ENCODE measurements at regions not wholly inside any gene's neighbourhood (a gene's known extent, or its start where the extent isn't known, plus 50 kb on each side); places are given as distances from the start of the nearest gene placed in this dataset.

DNA sequence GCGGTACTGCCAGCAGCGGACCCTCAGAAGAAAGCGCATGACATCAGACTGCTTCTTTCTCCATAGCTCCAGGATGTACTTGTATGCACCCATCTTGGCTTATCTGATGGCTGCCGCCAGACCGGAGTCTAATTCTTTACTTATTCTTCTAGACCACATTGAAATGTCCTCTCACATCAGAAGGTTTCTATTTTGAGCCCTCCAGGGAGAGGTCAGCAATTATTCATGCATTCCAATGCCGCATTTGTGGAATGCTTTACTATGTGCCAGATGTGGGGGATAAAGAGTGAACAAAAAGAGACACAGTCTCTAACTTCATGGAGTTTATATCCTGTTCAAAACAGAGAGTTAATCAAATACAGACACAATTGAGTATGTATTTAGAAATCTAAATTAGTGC lies 230.1 kb downstream of the MIAT start:
- TF ChIP-seq, protein P1, sequence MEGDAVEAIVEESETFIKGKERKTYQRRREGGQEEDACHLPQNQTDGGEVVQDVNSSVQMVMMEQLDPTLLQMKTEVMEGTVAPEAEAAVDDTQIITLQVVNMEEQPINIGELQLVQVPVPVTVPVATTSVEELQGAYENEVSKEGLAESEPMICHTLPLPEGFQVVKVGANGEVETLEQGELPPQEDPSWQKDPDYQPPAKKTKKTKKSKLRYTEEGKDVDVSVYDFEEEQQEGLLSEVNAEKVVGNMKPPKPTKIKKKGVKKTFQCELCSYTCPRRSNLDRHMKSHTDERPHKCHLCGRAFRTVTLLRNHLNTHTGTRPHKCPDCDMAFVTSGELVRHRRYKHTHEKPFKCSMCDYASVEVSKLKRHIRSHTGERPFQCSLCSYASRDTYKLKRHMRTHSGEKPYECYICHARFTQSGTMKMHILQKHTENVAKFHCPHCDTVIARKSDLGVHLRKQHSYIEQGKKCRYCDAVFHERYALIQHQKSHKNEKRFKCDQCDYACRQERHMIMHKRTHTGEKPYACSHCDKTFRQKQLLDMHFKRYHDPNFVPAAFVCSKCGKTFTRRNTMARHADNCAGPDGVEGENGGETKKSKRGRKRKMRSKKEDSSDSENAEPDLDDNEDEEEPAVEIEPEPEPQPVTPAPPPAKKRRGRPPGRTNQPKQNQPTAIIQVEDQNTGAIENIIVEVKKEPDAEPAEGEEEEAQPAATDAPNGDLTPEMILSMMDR (IDR thresholded peaks at IDR 0.05; ENCODE audit: low read length), result no peak
- TF ChIP-seq EZH2phosphoT487 (IDR thresholded peaks at IDR 0.05; ENCODE audit: low read length), result no peak
- TF ChIP-seq EZH2 (optimal IDR thresholded peaks at IDR 0.05; ENCODE audit: low read depth, low read length), result no peak

All from MM.1S (cell line).